PC-3 (cell line): ENCODE measurements at regions not wholly inside any gene's neighbourhood (a gene's known extent, or its start where the extent isn't known, plus 50 kb on each side); places are given as distances from the start of the nearest gene placed in this dataset.

Experiments
- EZH2phosphoT487 ChIP-seq: fragments of 300-600 bp; sonication (generic); IDR thresholded peaks from 2 replicates; pipeline ENCODE4 v1.6.1; 2018; ENCODE audit warnings: mild to moderate bottlenecking, antibody characterized with exemption, low read length, borderline replicate concordance
- TF ChIP-seq, protein P1 (sequence below): fragments of 300-600 bp; sonication (generic); conservative IDR thresholded peaks from 2 replicates; pipeline ENCODE4 v1.5.1; 2017; ENCODE audit warnings: antibody characterized with exemption, low read depth, mild to moderate bottlenecking, low read length

DNA sequence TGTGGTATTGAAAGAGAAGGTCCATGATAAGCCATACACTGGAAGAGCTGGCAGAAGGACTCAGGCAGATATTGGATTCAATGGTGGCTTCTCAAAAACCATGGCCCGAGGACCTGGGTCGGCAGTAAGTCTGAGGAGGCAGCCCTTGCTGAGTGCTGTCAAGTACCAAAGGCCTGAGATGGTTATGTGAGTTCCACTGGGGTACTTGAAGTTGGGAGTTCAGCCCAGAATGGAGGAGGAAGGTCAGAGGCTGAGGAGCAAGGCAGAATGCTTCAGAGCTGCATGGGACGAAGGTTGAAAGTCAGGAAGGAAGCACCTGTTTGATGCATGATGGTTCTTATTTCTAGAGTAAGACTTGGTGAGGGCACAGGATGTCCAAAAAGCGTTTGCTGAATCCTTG is 194.9 kb downstream of the DIRAS2 start:
- TF ChIP-seq, protein P1, sequence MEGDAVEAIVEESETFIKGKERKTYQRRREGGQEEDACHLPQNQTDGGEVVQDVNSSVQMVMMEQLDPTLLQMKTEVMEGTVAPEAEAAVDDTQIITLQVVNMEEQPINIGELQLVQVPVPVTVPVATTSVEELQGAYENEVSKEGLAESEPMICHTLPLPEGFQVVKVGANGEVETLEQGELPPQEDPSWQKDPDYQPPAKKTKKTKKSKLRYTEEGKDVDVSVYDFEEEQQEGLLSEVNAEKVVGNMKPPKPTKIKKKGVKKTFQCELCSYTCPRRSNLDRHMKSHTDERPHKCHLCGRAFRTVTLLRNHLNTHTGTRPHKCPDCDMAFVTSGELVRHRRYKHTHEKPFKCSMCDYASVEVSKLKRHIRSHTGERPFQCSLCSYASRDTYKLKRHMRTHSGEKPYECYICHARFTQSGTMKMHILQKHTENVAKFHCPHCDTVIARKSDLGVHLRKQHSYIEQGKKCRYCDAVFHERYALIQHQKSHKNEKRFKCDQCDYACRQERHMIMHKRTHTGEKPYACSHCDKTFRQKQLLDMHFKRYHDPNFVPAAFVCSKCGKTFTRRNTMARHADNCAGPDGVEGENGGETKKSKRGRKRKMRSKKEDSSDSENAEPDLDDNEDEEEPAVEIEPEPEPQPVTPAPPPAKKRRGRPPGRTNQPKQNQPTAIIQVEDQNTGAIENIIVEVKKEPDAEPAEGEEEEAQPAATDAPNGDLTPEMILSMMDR = no peak
- no peak for TF ChIP-seq EZH2phosphoT487
